GM12873 (cell line): ENCODE measurements at regions not wholly inside any gene's neighbourhood (a gene's known extent, or its start where the extent isn't known, plus 50 kb on each side); places are given as distances from the start of the nearest gene placed in this dataset.

ENCODE experiments used
- TF ChIP-seq, protein P1 (sequence below): IDR thresholded peaks from 2 replicates; pipeline ENCODE4 v1.5.1; 2012; ENCODE audit warnings: low read depth, mild to moderate bottlenecking, moderate library complexity, low read length, control low read depth; ENCODE audit not compliant: insufficient read depth; ENCODE audit errors: missing control alignments

DNA sequence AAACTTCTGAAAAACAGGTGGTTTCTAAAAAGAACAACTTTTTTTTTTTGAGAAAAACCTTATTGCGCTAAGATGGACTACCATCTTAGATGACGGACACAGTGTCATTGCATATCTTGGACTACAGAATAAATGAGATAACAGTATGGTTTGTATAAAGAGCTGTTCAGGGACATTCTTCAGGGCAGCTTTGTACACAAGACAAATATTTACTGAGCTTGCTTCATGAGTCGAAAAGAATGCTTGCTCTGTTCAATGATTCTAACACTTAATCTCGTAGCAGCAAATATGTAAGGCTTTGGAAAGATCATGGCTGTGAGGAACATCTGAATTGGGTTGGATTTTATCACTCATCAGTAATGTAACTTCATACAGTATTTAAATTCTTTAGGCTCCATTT, 282.5 kb upstream of the CWC22 start:
- TF ChIP-seq, protein P1, sequence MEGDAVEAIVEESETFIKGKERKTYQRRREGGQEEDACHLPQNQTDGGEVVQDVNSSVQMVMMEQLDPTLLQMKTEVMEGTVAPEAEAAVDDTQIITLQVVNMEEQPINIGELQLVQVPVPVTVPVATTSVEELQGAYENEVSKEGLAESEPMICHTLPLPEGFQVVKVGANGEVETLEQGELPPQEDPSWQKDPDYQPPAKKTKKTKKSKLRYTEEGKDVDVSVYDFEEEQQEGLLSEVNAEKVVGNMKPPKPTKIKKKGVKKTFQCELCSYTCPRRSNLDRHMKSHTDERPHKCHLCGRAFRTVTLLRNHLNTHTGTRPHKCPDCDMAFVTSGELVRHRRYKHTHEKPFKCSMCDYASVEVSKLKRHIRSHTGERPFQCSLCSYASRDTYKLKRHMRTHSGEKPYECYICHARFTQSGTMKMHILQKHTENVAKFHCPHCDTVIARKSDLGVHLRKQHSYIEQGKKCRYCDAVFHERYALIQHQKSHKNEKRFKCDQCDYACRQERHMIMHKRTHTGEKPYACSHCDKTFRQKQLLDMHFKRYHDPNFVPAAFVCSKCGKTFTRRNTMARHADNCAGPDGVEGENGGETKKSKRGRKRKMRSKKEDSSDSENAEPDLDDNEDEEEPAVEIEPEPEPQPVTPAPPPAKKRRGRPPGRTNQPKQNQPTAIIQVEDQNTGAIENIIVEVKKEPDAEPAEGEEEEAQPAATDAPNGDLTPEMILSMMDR: no peak

GRCh38 chr2:180279581-180279980, 272.5 kb upstream of the CWC22 start:
- TF ChIP-seq, protein P1: no peak

DNA sequence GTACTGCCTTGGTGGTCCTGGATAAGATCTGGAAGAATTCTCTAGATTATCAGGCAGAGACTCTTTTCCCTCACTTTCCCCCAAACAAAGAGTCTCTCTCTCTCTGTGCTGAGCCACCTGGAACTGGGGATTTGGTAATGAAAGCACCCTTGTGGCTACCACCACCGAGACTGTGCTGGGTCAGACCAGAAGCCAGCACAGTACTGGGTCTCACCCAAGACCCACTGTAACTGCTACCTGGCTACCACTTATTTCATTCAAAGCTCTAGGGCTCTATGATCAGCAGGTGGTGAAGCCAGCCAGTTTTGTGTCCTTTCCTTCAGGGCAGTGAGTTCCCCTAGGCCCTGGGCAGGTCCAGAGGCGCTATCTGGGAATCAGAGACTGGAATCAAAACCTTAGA, 269.6 kb upstream of the CWC22 start:
- TF ChIP-seq, protein P1: no peak

- TF ChIP-seq, protein P1: no peak
These were observed 260.9 kb upstream of the CWC22 start for GRCh38 chr2:180268006-180268405.

GRCh38 chr2:180261976-180262375, 254.9 kb upstream of the CWC22 start:
- TF ChIP-seq, protein P1: no peak

DNA sequence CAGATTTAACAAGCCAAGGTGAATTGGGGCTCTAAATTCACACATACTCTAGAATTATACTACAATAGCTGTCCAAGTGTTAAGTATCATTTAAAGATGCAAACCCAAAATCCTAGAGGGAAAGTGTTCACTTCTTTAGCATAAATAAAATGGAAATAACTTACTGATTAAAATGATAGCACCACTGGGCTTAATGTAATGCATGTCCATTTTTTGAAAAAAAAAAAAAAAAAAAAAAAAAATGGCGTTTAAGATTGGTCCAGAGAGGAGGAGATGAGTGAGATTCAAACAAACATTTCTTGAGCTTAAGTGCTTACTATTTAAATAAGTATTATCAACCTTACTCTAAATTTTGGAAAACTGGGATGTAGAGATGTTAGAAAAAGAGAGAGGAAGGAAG, 251.5 kb upstream of the CWC22 start:
- TF ChIP-seq, protein P1: no peak

DNA sequence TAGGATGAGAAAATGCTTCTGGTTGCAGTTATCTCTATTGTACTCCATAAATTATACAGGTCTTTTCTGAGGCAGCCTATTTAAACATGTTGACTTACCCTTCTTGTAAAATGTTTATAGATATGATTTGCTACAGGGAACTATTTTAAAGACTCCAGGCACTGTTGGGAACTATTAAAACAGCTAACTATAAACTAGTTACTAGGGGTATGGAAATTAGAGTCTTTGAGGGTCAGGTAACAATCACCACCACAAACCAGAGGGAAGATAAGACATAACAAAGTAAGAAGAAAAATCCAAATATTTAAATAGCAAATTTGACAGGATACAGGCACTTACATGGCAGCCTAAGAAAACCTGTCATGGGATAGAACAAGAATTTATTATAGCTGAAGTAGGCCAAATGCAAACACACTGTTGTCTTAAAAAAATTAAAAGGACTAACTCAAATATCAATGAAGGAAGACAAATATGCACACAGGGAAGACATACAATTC, 251.0 kb upstream of the CWC22 start:
- TF ChIP-seq, protein P1: no peak
